GM18502 (cell line): ENCODE measurements at regions not wholly inside any gene's neighbourhood (a gene's known extent, or its start where the extent isn't known, plus 50 kb on each side); places are given as distances from the start of the nearest gene placed in this dataset.

Experiments
- ATAC-seq: cut with Tn5 transposase; IDR thresholded peaks from one replicate; pipeline ENCODE4 v1.9.1; 2021; ENCODE audit warnings: mild to moderate bottlenecking; ENCODE audit not compliant: unreplicated experiment, poor library complexity

GRCh38 chr2:157173740-157174184 lies 83.7 kb upstream of the GALNT5 start:
- ATAC-seq: no peak

GRCh38 chr2:157174321-157174720 lies 83.2 kb upstream of the GALNT5 start:
- no peak for ATAC-seq

GRCh38 chr2:157176602-157177001 lies 80.9 kb upstream of the GALNT5 start:
- no peak for ATAC-seq

GRCh38 chr2:157178874-157179273 lies 78.6 kb upstream of the GALNT5 start:
- ATAC-seq: no peak

GRCh38 chr2:157179324-157180105 lies 78.0 kb upstream of the GALNT5 start:
- ATAC-seq: no peak

- no peak for ATAC-seq
Measured at GRCh38 chr2:157180359-157180758, 77.1 kb upstream of the GALNT5 start.

GRCh38 chr2:157181234-157181633 lies 76.3 kb upstream of the GALNT5 start:
- ATAC-seq: no peak

- ATAC-seq: no peak
Measured at GRCh38 chr2:157182204-157182709, 75.2 kb upstream of the GALNT5 start.

GRCh38 chr2:157182834-157183396 lies 74.6 kb upstream of the GALNT5 start:
- no peak for ATAC-seq

GRCh38 chr2:157184161-157184895 lies 73.2 kb upstream of the GALNT5 start:
- no peak for ATAC-seq

- ATAC-seq: no peak
Measured at GRCh38 chr2:157185476-157186227, 71.9 kb upstream of the GALNT5 start.

- no peak for ATAC-seq
Measured at GRCh38 chr2:157190151-157190550, 67.4 kb upstream of the GALNT5 start.

GRCh38 chr2:157191186-157191585 lies 66.3 kb upstream of the GALNT5 start:
- no peak for ATAC-seq

- peak; percentile 84 for ATAC-seq
Measured at GRCh38 chr2:157192445-157193423, 64.8 kb upstream of the GALNT5 start.

GRCh38 chr2:157193461-157193860 lies 64.0 kb upstream of the GALNT5 start:
- ATAC-seq: peak; percentile 13

- peak; percentile 70 for ATAC-seq
Measured at GRCh38 chr2:157194097-157194688, 63.3 kb upstream of the GALNT5 start.

GRCh38 chr2:157194844-157195243 lies 62.7 kb upstream of the GALNT5 start:
- no peak for ATAC-seq

GRCh38 chr2:157196956-157197355 lies 60.5 kb upstream of the GALNT5 start:
- ATAC-seq: no peak

GRCh38 chr2:157197848-157198247 lies 59.7 kb upstream of the GALNT5 start:
- ATAC-seq: no peak
